LNCaP clone FGC (cell line): ENCODE measurements at regions not wholly inside any gene's neighbourhood (a gene's known extent, or its start where the extent isn't known, plus 50 kb on each side); places are given as distances from the start of the nearest gene placed in this dataset.

Source experiments
- DNase-seq: peaks from one replicate; pipeline ENCODE4 v3.0.0-alpha.2; 2011; ENCODE audit warnings: low read depth
- H3K4me3 ChIP-seq: 2 replicates; pipeline ENCODE4 v1.5.1; 2011; ENCODE audit warnings: mild to moderate bottlenecking, low read depth, low read length, control low read depth
- TF ChIP-seq, protein P1 (sequence below): IDR thresholded peaks from 2 replicates; pipeline ENCODE4 v1.5.1; 2012; ENCODE audit warnings: mild to moderate bottlenecking; ENCODE audit not compliant: control insufficient read depth, insufficient read depth; ENCODE audit errors: extremely low read depth

DNA sequence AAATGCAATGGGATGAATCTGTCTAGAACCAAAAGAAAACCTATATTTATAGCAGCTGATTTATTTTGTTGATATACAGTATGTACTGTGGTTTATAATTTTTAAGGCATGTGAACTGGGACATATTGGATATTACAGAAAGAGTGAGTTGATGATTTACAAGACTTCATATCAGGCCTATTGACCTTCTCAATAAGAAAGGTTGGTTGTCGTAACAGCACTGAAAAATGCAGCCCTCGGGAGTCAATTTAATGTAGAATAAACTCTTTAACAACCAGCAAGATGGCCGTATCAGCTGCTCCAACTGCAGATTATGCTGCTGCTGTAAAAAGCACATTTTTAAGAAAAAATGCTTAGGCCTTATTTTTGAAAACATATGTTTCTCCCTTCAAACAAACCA is 407.3 kb downstream of the GXYLT1 start:
- TF ChIP-seq, protein P1, sequence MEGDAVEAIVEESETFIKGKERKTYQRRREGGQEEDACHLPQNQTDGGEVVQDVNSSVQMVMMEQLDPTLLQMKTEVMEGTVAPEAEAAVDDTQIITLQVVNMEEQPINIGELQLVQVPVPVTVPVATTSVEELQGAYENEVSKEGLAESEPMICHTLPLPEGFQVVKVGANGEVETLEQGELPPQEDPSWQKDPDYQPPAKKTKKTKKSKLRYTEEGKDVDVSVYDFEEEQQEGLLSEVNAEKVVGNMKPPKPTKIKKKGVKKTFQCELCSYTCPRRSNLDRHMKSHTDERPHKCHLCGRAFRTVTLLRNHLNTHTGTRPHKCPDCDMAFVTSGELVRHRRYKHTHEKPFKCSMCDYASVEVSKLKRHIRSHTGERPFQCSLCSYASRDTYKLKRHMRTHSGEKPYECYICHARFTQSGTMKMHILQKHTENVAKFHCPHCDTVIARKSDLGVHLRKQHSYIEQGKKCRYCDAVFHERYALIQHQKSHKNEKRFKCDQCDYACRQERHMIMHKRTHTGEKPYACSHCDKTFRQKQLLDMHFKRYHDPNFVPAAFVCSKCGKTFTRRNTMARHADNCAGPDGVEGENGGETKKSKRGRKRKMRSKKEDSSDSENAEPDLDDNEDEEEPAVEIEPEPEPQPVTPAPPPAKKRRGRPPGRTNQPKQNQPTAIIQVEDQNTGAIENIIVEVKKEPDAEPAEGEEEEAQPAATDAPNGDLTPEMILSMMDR = no peak
- H3K4me3 ChIP-seq = no peak overlapping the region
- DNase-seq = no peak

DNA sequence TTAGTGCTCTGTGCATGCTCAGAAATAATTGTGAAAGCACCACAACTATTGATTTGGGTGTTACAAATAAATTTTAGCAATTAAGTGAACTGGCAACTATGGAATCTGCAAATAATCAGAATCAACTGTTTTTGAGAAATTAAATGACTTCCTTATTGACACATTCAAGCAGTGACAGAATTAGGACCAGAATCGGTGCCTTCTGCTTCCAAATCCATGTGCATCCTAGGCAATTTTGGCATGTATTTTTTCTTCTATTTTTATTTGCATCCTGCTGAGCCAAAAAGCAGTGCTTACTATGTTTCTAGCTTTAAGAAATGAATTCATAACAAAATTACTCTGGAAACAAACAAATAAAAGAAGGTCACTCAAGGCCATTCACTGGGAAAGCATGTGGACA is 408.2 kb downstream of the GXYLT1 start:
- no peak for DNase-seq
- no peak overlapping the region for H3K4me3 ChIP-seq
- TF ChIP-seq, protein P1 = no peak

DNA sequence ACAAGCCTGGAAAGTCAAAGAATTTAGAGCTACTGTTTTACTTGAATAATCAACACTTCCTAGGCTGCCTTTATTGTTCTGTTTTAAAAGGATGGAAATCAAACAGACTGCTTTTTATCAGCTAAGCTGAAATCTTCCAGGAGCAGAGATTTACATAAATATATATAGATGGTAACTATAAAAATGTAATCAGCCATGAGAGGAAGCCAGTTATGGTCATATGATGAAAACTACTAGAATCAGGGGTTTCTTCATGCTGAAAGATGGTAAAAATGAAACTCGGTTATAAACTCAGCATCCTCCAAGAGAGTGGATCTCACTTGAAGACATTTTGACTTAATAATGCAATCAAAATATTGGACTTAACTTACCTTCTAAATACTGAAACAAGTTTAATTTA is 413.0 kb downstream of the GXYLT1 start:
- H3K4me3 ChIP-seq = no peak overlapping the region
- no peak for DNase-seq
- TF ChIP-seq, protein P1 = no peak

DNA sequence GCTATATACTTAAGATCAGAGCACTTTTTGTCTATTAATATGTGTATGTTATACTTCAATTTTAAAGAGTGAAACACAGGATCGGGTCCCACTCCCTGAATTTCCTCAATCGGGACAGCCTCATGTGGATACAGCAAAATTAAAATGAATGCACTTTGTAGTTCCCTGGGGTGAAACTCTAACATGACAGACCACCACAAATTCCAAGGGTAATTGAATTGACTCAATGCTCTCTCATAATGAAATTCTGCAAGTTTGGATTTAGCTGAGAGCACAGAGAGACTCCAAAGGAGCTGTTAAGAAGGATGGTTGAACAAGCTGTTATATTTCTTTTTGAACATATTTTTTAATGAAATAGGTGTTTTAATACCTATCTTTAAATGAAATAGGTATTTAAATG is 413.6 kb downstream of the GXYLT1 start:
- no peak for DNase-seq

DNA sequence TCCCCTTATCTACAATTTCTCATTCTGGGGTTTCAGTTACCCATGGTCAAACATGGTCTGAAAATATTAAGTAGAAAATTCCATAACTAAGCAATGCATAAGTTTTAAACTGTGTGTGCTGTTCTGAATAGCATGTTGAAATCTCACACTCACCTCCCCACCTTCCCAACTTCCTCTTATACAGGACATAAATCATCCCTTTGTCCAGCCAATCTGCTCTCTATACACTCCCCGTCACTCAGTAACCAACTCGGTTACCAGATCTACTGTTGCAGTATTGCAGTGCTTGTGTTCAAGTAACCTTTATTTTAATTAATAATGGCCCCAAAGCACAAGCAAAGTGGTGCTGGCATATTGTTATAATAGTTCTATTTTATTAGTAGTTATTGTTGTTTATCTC is 420.5 kb downstream of the GXYLT1 start:
- H3K4me3 ChIP-seq = no peak overlapping the region
- DNase-seq = no peak
- TF ChIP-seq, protein P1 = no peak

More for the DNA sequence above, 413.6 kb downstream of the GXYLT1 start:
- no peak overlapping the region for H3K4me3 ChIP-seq
- TF ChIP-seq, protein P1 = no peak

DNA sequence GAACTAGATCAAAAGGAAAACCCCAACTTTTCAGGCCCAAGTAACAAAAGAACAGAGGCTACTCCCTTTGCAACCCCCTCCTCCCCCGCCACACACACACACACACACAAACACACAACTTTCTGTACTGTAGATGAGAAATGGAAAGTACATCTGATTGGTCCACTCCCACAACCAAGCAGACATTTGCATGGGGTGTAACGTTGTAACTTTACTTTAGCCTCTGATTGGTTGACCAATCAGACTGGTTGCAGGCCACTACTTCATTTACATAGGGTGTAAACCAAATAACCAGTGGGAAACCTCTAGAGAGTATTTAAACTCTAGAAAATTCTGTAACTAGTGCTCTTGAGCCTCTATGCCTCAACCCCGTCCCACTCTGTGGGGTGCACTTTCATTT is 425.5 kb downstream of the GXYLT1 start:
- TF ChIP-seq, protein P1 = no peak
- DNase-seq = no peak
- H3K4me3 ChIP-seq = no peak overlapping the region

DNA sequence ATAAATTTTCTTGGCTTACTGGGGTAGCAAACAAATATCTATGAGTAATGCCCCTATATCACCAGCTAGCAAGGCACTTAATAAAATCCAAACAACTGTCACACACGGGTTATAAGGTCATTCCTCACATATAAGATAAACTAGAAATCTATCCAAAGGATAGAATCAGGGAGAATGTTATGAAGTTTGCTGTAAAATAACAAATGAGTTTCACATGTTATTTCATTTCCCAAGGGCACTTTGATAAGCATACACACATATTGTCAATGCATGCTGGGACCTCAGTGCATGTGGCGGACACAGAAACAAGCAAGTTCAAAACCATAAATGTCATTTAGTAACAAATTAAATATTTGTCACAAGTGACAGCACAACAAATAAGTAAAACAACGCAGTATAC is 429.4 kb downstream of the GXYLT1 start:
- H3K4me3 ChIP-seq = no peak overlapping the region
- DNase-seq = no peak
- TF ChIP-seq, protein P1 = no peak
